Colonic mucosa (tissue), 4 donors: ENCODE measurements at regions not wholly inside any gene's neighbourhood (a gene's known extent, or its start where the extent isn't known, plus 50 kb on each side); places are given as distances from the start of the nearest gene placed in this dataset.

ENCODE experiments used
- DNase-seq: peaks from one replicate; pipeline ENCODE4 v3.0.0-alpha.2; 2020
- H3K27ac ChIP-seq: fragments of 200-600 bp; one replicate; pipeline ENCODE4 v1.8.0; 2021
- H3K27me3 ChIP-seq: fragments of 200-600 bp; one replicate; pipeline ENCODE4 v1.8.0; 2021
- H3K36me3 ChIP-seq: fragments of 200-600 bp; one replicate; pipeline ENCODE4 v1.8.0; 2021
- H3K4me1 ChIP-seq: fragments of 200-600 bp; one replicate; pipeline ENCODE4 v1.8.0; 2021; ENCODE audit warnings: mild to moderate bottlenecking
- H3K4me3 ChIP-seq: fragments of 200-600 bp; one replicate; pipeline ENCODE4 v1.8.0; 2021
- H3K9ac ChIP-seq, 2 donors: one replicate each; pipeline ENCODE4 v1.7.0; 2013; ENCODE audit warnings: control low read depth in 2 of 2, low read depth in 2 of 2, low read length in 2 of 2
- H3K9me3 ChIP-seq: fragments of 200-600 bp; one replicate; pipeline ENCODE4 v1.8.0; 2021
- CTCF ChIP-seq: fragments of 200-600 bp; IDR thresholded peaks from one replicate; pipeline ENCODE4 v1.8.0; 2022; ENCODE audit warnings: antibody characterized with exemption, mild to moderate bottlenecking
- intact Hi-C: fragments of 100-400 bp; cut with DNase I; formaldehyde crosslinking; loops from one replicate; pipeline ENCODE4 v1.14.1; 2022
- donor health status: healthy.
- donor health status: DM: no; HTN: no; CAD: no.
- donor health status: DM: no; HTN: no; CAD: no.

- Histone ChIP-seq H3K9me3 (no peaks in the 10 kb centered on the region), H3K36me3 (no peaks in the 10 kb centered on the region), H3K27ac (no peak overlapping the region), H3K9ac (no peak overlapping the region), H3K4me3 (no peak overlapping the region), H3K27me3 (no peaks in the 10 kb centered on the region), H3K4me1 (no peaks in the 10 kb centered on the region)
- no peak for DNase-seq
- no peak for TF ChIP-seq CTCF
- intact Hi-C loops, result no loop called here
These were observed 208.9 kb upstream of the COL8A1 start for GRCh38 chr3:99429502-99429901.

- intact Hi-C loops, result no loop called here
- no peak overlapping the region for H3K9ac ChIP-seq
- no peak for TF ChIP-seq CTCF
- H3K27me3 ChIP-seq, result no peaks in the 10 kb centered on the region
- no peak overlapping the region for H3K27ac ChIP-seq
- no peak for DNase-seq
- no peaks in the 10 kb centered on the region for H3K9me3 ChIP-seq
- H3K36me3 ChIP-seq, result no peaks in the 10 kb centered on the region
- H3K4me3 ChIP-seq, result no peak overlapping the region
- H3K4me1 ChIP-seq, result no peaks in the 10 kb centered on the region
These were observed 212.5 kb upstream of the COL8A1 start for GRCh38 chr3:99425930-99426329.

DNA sequence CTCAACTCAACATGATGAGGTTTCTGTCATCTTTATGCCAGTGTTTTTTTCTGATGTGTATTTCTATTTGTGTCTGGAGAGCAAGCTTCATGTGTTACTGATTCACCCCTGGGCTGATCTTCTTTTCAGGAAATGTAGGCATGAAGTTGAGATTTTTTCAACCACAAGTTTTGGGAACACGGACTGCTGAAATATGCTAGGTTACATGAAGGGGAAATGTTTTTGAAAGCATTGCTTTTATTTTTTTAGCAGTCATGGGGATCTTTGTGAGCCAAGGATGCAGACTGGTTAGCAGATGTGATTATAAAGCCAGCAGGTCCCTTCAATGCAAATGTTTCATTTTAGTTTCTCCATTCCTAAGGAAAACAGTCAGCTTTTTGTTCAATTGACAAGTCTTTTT lies 219.3 kb upstream of the COL8A1 start:
- Histone ChIP-seq H3K27me3 (no peaks in the 10 kb centered on the region), H3K4me1 (no peaks in the 10 kb centered on the region), H3K9me3 (no peaks in the 10 kb centered on the region), H3K9ac (no peak overlapping the region), H3K27ac (no peak overlapping the region), H3K36me3 (no peaks in the 10 kb centered on the region), H3K4me3 (no peak overlapping the region)
- intact Hi-C loops, result no loop called here
- DNase-seq, result no peak
- no peak for TF ChIP-seq CTCF

DNA sequence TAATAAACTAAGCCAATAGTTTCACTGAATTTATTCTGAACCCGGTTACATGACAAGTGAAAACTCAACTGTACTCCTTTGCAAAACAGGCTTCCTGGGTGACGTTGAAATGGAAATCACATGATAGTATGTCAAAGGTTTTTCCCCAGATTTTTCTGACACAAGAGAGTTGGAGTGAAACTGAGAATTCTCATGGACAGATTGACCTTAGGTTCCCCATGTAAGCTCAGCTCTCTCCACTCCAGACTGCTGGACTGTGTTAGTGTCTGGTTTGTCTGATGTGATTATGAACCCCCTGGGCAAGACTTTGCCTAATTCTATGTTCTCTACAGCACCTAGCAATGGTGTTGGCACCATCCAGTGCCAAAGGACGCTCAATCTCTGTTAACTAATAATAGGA lies 219.7 kb upstream of the COL8A1 start:
- no peak for DNase-seq
- H3K4me3 ChIP-seq, result no peak overlapping the region
- intact Hi-C loops, result no loop called here
- H3K36me3 ChIP-seq, result no peaks in the 10 kb centered on the region
- no peak for TF ChIP-seq CTCF
- no peaks in the 10 kb centered on the region for H3K4me1 ChIP-seq
- H3K27me3 ChIP-seq, result no peaks in the 10 kb centered on the region
- no peaks in the 10 kb centered on the region for H3K9me3 ChIP-seq
- no peak overlapping the region for H3K27ac ChIP-seq
- no peak overlapping the region for H3K9ac ChIP-seq

DNA sequence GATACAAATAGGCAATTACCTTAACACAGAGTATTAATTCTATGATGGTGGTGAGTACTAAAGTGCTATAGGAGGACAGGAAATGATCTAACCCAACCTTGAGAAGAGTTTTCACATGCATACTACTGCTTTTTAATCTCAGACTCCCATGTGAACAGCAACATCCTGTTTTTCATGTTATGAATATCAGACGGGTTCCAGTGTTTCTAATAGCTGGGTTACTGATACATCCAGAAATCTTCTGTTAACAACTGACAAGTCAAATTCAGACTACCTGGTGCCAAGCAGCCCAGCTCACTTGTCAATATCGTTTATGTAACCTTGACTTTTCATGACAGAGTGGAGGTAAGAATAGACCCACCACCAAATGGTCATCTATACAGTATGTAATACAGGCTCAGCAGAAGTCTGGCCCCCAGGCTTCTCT lies 220.2 kb upstream of the COL8A1 start:
- intact Hi-C loops, result no loop called here
- Histone ChIP-seq H3K4me1 (no peaks in the 10 kb centered on the region), H3K9me3 (no peaks in the 10 kb centered on the region), H3K27ac (no peak overlapping the region), H3K4me3 (no peak overlapping the region), H3K27me3 (no peaks in the 10 kb centered on the region), H3K9ac (no peak overlapping the region), H3K36me3 (no peaks in the 10 kb centered on the region)
- no peak for DNase-seq
- TF ChIP-seq CTCF, result no peak

DNA sequence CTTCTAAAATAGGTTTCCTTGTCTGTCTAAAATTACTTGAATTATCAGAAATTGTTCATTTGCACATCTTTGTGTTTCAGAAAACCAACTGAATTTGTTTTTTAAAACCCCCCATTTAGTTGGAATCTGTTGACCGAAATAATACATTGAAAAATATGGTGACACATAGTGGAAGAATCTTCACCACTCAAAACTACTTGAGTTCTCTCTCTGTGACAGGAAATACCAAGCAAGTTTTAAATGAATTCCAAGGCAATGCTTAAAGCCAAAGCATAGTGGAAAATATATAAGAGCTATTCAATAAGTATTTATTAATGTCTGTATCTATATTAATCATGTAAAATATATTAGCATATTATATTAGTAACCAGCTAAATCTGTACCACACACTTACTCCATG lies 224.9 kb upstream of the COL8A1 start:
- Histone ChIP-seq H3K4me1 (no peaks in the 10 kb centered on the region), H3K36me3 (no peaks in the 10 kb centered on the region), H3K27me3 (no peaks in the 10 kb centered on the region), H3K9ac (no peak overlapping the region), H3K9me3 (no peaks in the 10 kb centered on the region), H3K27ac (no peak overlapping the region), H3K4me3 (no peak overlapping the region)
- DNase-seq, result no peak
- TF ChIP-seq CTCF, result no peak
- intact Hi-C loops, result no loop called here
